ENCODE measurements at regions not wholly inside any gene's neighbourhood (a gene's known extent, or its start where the extent isn't known, plus 50 kb on each side); places are given as distances from the start of the nearest gene placed in this dataset.

- TF ChIP-seq CTCF (IDR thresholded peaks at IDR 0.05; ENCODE audit: poor library complexity) (peak; percentile 36), EZH2phosphoT487 (IDR thresholded peaks at IDR 0.05; ENCODE audit: low read depth, severe bottlenecking, unreplicated experiment) (no peak), EZH2 (IDR thresholded peaks at IDR 0.05; ENCODE audit: borderline replicate concordance) (no peak)
Observed at GRCh38 chrX:47751670-47752069, 85.0 kb upstream of the ZNF81 start.
